NCI-H128 (cell line): ENCODE measurements at regions not wholly inside any gene's neighbourhood (a gene's known extent, or its start where the extent isn't known, plus 50 kb on each side); places are given as distances from the start of the nearest gene placed in this dataset.
"Not testable (repeated sequence)": the region's sequence is repeated elsewhere in the genome, so short reads cannot be mapped to it uniquely, and the experiment has no call there.

Experiments used
- DNase-seq: peaks from one replicate; lab custom pipeline; 2025; ENCODE audit not compliant: unreplicated experiment; lab: John Stamatoyannopoulos, UW

GRCh38 chr4:170853422-170854021 is 763.8 kb upstream of the AADAT start:
- no peak for DNase-seq

- DNase-seq: no peak
Measured at GRCh38 chr4:170849969-170850368, 760.2 kb upstream of the AADAT start.

- DNase-seq: no peak
Measured at GRCh38 chr4:170827562-170828274, 738.0 kb upstream of the AADAT start.

DNA sequence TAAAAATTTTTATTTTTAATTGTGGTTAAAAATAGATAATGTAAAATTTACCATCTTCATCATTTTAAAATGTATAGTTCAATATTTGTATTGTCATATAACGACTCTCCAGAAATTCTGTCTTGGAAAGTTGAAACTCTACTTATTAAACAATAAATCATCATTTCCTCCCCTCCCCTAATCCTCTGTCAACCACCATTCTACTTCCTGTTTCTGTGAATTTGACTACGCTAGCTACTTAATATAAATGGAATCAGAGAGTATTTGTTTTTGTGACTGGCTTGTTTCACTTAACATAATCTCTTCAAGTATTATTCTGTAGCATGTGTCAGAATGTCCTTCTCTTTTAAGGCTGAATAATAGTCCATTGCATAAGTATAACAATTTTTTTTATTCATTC is 729.0 kb upstream of the AADAT start:
- no peak for DNase-seq

DNA sequence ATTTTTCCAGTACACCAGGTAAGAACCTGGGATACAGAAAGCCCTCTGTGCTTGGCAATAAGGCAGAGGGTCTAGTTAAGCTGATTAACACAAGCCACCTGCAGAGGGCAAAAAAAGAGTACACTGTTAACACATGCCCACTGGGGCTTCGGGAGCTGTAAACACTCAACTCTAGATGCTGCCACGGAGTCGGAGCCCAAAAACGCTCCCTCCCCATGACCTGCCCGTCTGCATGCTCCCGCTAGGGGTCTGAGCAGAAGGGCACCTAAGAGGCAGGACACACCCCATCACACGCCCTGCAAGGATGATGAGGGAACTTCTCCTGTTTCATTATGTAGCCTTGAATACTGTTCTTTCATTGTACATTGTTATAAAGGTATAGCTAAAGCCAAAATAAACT is 715.6 kb upstream of the AADAT start:
- DNase-seq: no peak

GRCh38 chr4:170804930-170805329 is 715.2 kb upstream of the AADAT start:
- DNase-seq: no peak

DNA sequence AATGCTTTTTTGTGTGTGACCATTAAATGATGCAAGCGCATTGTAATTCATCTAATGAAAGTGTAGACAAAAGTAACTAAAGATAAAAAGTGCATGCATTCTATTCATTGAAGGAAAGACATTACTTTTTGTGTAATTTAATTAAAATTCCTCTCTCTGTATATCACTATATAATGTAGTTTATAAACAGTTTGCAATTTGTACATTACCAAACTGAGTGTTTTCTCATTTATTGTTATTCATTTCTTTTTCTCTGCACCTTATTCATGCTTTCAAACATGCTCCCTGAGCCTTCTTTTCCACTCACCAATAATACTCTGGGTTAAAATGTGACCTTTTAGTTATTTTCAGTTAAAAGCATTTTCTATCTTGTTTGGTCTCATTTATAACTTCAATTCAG is 713.7 kb upstream of the AADAT start:
- DNase-seq: no peak

GRCh38 chr4:170801771-170802170 is 712.0 kb upstream of the AADAT start:
- no peak for DNase-seq

DNA sequence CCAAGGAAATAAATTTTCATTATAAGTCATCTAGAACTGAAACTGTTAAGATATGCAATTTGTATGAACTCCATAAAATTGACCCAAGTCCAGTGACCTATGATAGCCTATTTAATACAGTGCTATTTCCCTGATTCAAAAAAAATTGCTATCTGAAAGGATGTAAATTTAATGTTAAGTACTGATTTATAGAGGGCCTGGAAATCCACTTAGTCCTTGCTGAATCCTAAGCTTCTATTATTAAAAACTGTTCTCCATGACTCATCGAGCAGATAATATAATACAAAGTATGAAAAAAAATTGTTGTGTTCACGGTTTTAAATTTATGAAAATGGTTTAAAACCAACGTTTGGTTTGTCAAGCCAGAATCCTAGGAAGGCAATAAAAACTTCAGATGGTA is 704.8 kb upstream of the AADAT start:
- no peak for DNase-seq

DNA sequence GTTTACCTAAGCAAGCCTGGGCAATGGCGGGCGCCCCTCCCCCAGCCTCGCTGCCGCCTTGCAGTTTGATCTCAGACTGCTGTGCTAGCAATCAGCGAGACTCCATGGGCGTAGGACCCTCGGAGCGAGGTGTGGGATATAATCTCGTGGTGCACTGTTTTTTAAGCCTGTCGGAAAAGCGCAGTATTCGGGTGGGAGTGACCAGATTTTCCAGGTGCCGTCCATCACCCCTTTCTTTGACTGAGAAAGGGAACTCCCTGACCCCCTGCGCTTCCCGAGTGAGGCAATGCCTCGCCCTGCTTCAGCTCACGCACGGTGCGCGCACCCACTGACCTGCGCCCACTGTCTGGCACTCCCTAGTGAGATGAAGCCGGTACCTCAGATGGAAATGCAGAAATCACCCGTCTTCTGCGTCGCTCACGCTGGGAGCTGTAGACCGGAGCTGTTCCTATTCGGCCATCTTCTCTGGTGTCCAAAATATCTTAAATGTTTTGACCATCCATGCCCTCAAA is 698.8 kb upstream of the AADAT start:
- not testable (repeated sequence) for DNase-seq

GRCh38 chr4:170777663-170778062 is 687.9 kb upstream of the AADAT start:
- DNase-seq: no peak

GRCh38 chr4:170776983-170777382 is 687.2 kb upstream of the AADAT start:
- no peak for DNase-seq

DNA sequence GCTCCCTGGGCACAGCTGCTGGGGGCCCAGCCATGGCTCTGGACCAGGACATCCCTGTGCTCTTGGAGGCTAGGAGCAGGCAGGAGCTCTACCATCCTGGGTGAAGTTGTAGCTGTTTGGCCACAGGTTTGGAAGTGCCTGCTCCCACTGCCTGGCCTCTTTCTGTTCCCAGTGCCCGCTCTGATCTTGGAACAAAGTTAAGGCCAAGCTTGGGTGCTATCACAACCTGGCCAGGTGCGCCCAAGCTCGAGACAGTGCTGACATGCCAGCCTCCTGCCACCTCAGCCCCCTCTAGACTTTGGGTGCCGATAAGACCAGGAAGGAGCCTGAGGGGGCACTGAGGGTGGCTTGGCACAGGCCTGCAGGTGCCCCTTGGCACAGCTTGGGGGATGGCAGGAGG is 686.1 kb upstream of the AADAT start:
- no peak for DNase-seq

GRCh38 chr4:170773709-170774273 is 684.0 kb upstream of the AADAT start:
- no peak for DNase-seq

DNA sequence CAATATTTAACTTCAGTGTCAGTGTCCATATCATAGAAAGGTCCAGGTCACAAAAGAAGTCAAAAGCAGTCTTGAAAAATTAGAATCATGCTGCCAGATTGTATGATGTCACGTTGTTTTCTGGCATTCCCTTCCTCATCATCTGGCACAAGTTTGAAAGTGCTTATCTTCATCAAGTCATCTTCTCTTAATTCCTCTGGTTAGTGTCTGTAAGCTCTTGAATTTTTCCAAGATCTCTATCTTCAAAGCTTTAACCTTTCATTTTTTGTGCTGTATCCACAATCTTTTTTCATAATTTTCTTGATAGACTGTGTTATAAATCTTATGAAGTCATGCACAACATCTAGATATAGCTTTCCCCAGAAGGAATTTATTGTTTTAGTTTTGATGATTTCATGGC is 682.7 kb upstream of the AADAT start:
- DNase-seq: no peak

DNA sequence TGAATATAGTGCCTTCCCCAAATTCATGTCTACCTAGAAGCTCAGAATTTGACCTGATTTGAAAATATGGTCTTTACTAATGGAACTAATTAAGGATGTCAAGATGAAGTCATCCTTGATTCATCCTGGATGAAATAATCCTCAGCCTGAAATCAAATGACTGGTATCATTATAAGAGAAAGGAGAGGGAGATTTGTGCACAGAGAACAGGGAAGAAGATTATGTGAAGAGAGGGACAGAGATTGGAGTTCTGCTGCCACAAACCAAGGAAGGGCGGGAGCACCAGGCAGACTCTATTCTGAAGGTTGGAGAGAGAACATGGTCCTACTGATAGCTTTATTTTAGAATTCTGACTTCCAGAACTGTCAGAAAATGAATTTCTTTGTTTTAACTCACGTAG is 680.9 kb upstream of the AADAT start:
- no peak for DNase-seq

- DNase-seq: no peak
Measured at GRCh38 chr4:170769862-170770261, 680.1 kb upstream of the AADAT start.

- no peak for DNase-seq
Measured at GRCh38 chr4:170758988-170759387, 669.2 kb upstream of the AADAT start.

- DNase-seq: no peak
Measured at GRCh38 chr4:170750519-170750918, 660.8 kb upstream of the AADAT start.

- DNase-seq: no peak
Measured at GRCh38 chr4:170748975-170749374, 659.2 kb upstream of the AADAT start.

- DNase-seq: no peak
Measured at GRCh38 chr4:170743633-170744032, 653.9 kb upstream of the AADAT start.

DNA sequence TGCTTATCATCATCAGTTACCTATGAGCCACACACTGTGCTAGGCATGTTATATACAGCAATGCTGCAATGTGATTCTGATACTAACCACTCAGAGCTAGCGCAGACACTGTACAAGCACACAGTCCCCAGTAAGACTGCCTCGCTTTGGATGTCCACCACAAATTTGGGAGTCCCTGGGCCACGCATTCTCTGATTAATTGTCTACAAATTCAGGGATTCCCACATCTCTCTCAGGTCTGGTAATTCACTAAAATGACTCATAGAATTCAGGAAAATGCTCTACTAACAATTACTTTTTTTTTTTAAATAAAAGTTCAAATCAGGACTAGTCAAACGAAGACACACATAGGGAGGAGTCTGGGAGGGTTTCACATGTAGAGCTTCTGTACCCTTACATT is 652.1 kb upstream of the AADAT start:
- DNase-seq: no peak
